ENCODE measurements at regions not wholly inside any gene's neighbourhood (a gene's known extent, or its start where the extent isn't known, plus 50 kb on each side); places are given as distances from the start of the nearest gene placed in this dataset.

DNA sequence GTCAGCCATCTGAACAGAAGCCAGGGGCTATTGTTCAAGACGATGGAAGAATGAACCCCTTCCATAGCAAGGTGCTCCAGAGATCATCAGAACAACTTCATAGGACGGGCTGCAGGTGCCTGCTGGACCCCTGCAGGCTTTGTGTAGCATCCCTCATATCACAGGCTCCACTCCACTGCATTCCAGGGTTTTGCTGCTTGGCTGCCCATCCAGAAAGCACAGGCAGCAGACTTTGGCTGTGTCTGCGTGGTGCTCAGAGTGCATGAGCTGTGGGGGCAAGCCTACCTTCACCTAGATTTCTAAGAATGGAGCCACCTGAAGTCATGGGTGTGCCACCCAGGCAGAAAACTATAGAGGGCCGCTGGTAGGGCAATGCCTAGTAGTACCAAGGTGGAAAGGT is 93.9 kb upstream of the NLRP1 start:
- TF ChIP-seq, protein P1, sequence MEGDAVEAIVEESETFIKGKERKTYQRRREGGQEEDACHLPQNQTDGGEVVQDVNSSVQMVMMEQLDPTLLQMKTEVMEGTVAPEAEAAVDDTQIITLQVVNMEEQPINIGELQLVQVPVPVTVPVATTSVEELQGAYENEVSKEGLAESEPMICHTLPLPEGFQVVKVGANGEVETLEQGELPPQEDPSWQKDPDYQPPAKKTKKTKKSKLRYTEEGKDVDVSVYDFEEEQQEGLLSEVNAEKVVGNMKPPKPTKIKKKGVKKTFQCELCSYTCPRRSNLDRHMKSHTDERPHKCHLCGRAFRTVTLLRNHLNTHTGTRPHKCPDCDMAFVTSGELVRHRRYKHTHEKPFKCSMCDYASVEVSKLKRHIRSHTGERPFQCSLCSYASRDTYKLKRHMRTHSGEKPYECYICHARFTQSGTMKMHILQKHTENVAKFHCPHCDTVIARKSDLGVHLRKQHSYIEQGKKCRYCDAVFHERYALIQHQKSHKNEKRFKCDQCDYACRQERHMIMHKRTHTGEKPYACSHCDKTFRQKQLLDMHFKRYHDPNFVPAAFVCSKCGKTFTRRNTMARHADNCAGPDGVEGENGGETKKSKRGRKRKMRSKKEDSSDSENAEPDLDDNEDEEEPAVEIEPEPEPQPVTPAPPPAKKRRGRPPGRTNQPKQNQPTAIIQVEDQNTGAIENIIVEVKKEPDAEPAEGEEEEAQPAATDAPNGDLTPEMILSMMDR (IDR thresholded peaks at IDR 0.05): no peak
- TF ChIP-seq, protein P2, sequence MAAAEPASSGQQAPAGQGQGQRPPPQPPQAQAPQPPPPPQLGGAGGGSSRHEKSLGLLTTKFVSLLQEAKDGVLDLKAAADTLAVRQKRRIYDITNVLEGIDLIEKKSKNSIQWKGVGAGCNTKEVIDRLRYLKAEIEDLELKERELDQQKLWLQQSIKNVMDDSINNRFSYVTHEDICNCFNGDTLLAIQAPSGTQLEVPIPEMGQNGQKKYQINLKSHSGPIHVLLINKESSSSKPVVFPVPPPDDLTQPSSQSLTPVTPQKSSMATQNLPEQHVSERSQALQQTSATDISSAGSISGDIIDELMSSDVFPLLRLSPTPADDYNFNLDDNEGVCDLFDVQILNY (CRISPR knock-in tag; IDR thresholded peaks at IDR 0.05): no peak
- TF ChIP-seq NR2C2 (CRISPR knock-in tag; IDR thresholded peaks at IDR 0.05) (no peak), CBFB (CRISPR knock-in tag; IDR thresholded peaks at IDR 0.05; ENCODE audit: low read depth) (no peak), CREB1 (CRISPR knock-in tag; IDR thresholded peaks at IDR 0.05) (no peak), NR3C1 (CRISPR knock-in tag; conservative IDR thresholded peaks at IDR 0.05; ENCODE audit: low read depth) (no peak)
- TF ChIP-seq, protein P3, sequence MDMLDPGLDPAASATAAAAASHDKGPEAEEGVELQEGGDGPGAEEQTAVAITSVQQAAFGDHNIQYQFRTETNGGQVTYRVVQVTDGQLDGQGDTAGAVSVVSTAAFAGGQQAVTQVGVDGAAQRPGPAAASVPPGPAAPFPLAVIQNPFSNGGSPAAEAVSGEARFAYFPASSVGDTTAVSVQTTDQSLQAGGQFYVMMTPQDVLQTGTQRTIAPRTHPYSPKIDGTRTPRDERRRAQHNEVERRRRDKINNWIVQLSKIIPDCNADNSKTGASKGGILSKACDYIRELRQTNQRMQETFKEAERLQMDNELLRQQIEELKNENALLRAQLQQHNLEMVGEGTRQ (CRISPR knock-in tag; IDR thresholded peaks at IDR 0.05): no peak
- TF ChIP-seq, protein P4, sequence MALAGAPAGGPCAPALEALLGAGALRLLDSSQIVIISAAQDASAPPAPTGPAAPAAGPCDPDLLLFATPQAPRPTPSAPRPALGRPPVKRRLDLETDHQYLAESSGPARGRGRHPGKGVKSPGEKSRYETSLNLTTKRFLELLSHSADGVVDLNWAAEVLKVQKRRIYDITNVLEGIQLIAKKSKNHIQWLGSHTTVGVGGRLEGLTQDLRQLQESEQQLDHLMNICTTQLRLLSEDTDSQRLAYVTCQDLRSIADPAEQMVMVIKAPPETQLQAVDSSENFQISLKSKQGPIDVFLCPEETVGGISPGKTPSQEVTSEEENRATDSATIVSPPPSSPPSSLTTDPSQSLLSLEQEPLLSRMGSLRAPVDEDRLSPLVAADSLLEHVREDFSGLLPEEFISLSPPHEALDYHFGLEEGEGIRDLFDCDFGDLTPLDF (CRISPR knock-in tag; IDR thresholded peaks at IDR 0.05): no peak
